C4-2B (cell line): ENCODE measurements at regions not wholly inside any gene's neighbourhood (a gene's known extent, or its start where the extent isn't known, plus 50 kb on each side); places are given as distances from the start of the nearest gene placed in this dataset.
"Not testable (repeated sequence)": the region's sequence is repeated elsewhere in the genome, so short reads cannot be mapped to it uniquely, and the experiment has no call there.

ENCODE experiments used
- H3K27ac ChIP-seq: fragments of 450-650 bp; 2 replicates; pipeline ENCODE4 v1.5.1; 2017
- CTCF ChIP-seq: fragments of 450-650 bp; conservative IDR thresholded peaks from 2 replicates; pipeline ENCODE4 v1.5.1; 2017; ENCODE audit warnings: mild to moderate bottlenecking
- ZFX ChIP-seq: fragments of 450-650 bp; IDR thresholded peaks from 2 replicates; pipeline ENCODE4 v1.6.1; 2017

- TF ChIP-seq ZFX, result no peak
- TF ChIP-seq CTCF, result no peak
- H3K27ac ChIP-seq, result no peak overlapping the region
Observed at GRCh38 chr10:127657056-127657455, 79.9 kb upstream of the FOXI2 start.

DNA sequence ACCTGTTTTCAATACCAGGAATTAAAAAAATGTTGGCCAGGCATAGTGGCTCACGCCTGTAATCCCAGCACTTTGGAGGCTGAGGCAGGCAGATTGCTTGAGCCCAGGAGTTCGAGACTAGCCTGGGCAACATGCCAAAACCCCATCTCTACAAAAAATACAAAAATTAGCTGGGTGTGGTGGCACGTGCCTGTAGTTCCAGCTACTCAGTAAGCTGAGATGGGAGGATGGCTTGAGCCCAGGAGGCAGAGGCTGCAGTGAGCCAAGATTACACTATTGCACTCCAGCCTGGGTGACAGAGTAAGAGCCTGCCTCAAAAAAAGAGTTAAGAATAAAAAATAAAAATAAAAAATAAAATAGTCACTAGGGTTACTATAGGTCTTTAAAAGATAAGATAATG is 60.6 kb upstream of the FOXI2 start:
- not testable (repeated sequence) for H3K27ac ChIP-seq

DNA sequence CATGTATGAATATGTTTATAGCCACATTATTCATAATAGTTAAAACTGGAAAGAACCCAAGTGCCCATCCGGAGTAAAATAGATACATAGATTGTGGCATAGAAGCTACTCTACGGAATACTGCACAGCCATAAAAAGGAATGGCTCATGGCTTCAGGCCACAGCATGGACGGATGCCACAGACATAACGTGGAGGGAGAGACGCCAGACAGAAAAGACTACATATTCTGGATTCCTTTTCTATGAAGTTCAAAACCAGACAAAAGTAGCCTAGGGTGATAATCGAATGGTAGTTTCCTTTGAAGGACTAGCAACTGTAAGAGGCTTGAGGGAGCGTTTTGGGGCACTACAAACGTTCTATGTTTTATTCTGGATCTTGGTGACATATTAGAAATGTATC is 58.9 kb upstream of the FOXI2 start:
- no peak for TF ChIP-seq ZFX
- no peak for TF ChIP-seq CTCF
- H3K27ac ChIP-seq, result no peak overlapping the region

- no peak overlapping the region for H3K27ac ChIP-seq
- TF ChIP-seq ZFX, result no peak
- peak; percentile 63 for TF ChIP-seq CTCF
Observed at GRCh38 chr10:127679642-127680255, 57.2 kb upstream of the FOXI2 start.
